Globus pallidus (tissue), 1 donor: ENCODE measurements at regions not wholly inside any gene's neighbourhood (a gene's known extent, or its start where the extent isn't known, plus 50 kb on each side); places are given as distances from the start of the nearest gene placed in this dataset.

ENCODE experiments used
- DNase-seq: peaks from one replicate; pipeline ENCODE4 v3.0.0-alpha.2; 2015; ENCODE audit warnings: low spot score

- DNase-seq = peak; percentile 18
Measured at GRCh38 chr6:90403489-90404381, 107.1 kb upstream of the BACH2 start.

DNA sequence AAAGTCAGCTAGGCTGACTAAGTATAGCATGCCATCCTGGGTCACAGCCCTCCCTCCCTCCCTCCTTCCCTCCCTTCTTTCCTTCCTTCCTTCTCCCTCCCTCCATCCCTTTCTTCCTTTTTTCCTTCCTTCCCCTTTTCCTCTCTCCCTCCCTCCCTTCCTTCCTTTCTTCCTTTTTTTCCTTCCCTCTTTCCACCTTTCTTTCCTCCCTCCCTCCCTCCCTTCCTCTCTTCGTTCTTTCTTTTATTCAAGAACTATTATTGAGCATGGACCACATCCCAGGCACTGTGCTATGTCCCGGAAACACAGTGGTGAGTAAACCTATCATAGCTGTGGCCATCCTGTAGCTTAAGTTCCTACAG is 106.2 kb upstream of the BACH2 start:
- DNase-seq = no peak

DNA sequence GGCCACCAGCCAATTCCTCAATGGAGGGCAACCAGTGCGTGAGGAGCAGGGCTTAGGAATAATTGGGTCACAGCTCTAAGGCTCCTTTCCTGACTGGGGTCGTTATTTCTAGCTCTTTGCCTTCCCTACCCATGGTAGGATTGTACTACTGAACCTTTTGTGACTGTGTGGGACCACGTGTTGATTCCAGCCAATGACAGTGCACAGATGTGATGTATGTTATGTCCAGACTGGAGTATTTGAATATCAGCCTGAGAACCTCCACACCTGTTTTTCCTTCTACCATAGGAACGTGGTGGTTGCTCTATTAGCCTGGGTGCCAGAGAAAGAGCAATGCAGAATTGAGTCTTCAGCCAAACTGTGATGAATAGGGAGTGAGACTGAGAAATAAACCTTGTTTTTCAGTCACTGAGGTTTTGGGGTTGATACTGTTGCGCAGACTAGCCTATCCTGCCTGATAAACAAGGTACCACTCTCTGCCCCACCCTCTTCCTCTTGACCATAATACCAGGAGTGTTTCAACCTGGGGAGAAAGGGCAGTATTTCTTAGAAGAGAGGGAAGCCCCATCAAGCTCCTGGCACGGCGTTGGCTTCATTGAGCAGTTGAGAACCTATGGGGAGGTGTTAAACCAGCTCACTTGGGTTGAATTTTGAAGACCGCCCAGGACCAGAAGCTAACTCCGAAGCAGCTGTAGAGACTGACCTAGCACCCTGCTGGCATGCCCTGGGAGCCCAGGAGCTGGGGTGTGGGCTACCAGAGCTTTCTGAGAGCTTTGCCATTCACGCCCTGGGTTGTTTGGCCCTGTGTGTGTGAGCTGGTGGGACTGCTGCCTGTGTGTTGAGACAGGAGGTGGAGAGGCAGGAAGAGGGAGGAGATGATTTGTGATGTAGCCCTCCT is 105.5 kb upstream of the BACH2 start:
- no peak for DNase-seq

- DNase-seq = no peak
Measured at GRCh38 chr6:90399970-90400369, 103.3 kb upstream of the BACH2 start.

DNA sequence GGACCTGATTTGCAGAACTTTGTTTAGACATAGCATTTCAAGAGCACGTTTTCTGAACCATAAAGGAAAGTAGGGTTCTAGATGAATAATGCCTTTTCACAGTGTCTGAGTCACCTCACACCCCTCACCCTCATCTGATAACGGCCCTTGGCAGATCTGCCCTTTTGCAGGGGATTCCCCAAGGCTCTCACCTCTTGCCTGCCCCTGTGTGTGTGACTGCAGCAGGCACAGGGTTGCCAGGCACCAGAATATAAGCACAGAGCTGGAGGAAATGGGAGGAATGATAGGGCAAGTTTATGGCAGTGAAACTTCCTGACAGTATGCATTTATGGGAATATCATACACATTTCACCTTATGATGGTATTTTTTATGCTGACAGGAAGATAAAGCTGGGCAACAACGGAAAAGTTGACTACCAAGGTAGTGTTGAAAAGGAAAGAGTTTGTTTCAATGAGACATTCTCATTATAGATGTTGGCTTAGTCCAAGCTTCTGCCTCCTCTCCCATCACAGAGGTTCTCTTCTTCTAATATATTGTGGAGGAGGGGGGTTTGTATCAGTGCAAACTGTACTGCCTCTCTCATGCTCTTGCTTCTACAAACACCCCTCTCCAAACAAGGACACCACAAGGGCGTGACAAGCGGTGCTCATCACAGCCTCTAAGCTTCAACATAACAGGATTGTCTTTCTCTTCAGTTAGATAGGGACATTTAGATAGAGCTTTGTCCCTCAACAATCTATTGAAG is 101.5 kb upstream of the BACH2 start:
- DNase-seq = no peak

DNA sequence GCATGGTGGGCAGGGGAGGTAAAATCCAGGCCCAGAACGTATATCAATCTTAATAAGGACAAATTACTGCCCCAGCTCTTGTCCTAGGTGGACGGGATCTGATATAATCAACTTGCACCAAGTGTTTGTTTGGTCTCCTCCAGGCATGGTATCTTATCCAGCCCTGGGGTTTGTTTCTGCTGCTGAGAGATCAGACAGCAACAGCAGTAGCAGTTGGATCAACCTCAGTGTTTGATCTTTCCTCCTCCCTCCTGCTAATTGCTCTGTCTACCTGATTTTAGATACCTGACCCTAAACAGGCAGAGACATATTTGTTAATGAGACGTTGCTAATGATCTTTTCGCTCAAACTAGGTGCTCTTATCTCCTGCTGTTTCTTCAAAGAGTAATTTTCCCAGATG is 100.4 kb upstream of the BACH2 start:
- DNase-seq = no peak

GRCh38 chr6:90393232-90393884 is 96.7 kb upstream of the BACH2 start:
- DNase-seq = peak; percentile 60

- no peak for DNase-seq
Measured at GRCh38 chr6:90390379-90390778, 93.7 kb upstream of the BACH2 start.

- DNase-seq = no peak
Measured at GRCh38 chr6:90388395-90388794, 91.8 kb upstream of the BACH2 start.

- no peak for DNase-seq
Measured at GRCh38 chr6:90387826-90388225, 91.2 kb upstream of the BACH2 start.

DNA sequence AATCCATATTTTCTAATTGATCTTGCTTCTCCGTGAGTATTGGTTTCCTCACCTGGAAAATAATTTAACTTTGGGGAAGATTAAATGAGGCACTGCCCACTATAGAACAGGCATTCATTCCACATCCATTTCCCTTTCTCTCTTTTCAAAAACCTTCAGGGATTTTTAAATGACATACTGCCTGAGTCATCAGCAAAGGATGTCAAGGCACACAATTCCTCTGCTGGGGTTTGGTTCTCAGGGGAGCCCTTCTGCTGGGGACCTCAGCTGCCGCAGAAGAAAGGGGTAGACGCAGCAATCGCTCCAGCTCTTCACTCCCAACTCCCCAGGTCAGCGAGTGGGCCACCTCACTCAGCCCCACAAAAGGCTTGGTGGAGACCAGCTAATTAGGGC is 90.7 kb upstream of the BACH2 start:
- DNase-seq = no peak

DNA sequence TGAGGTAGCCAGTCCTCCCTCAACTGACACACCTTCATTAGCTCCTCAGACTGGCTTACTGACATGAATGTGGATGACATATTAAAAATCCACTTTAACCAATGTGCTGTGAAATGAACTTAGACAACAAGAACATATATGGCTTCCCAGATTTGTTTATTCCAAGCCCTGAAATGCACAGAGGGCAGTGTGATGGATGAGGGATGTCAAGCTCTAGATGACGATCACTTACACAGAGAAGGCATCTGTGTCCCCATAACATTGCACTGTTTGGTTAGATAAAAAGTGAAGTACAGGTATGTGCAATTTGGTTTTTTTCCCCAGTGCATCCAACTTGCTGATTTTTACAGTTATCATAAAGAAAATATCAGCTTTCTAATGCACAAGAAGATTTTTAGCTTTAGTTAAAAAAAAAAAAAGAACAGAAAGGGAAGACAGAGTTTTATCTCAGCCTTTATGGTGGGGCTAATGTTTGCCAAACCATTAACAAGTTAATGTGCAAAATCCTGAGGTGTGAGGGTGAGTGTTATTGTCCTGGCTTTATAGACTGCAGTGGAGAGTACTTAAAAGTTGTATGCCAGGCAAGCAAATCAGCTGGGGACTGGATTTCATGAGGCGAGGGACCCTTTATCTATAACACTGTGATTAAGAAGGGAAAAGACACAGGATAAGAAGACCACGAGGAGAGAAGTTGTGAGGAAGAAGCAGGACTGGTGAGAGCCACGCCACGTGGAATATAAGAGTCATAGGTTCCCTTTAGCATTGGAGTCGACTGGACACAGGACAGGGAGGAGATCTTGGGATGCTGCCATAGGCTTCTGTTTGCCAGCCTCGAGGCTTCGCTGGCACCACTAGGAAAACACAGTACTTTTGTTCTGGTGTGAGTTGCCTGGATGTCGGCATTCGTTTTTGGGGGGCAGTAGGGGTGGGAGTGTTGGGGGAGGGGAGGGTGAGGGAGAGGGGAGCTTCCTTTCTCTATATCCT is 90.0 kb upstream of the BACH2 start:
- peak; percentile 29 for DNase-seq

DNA sequence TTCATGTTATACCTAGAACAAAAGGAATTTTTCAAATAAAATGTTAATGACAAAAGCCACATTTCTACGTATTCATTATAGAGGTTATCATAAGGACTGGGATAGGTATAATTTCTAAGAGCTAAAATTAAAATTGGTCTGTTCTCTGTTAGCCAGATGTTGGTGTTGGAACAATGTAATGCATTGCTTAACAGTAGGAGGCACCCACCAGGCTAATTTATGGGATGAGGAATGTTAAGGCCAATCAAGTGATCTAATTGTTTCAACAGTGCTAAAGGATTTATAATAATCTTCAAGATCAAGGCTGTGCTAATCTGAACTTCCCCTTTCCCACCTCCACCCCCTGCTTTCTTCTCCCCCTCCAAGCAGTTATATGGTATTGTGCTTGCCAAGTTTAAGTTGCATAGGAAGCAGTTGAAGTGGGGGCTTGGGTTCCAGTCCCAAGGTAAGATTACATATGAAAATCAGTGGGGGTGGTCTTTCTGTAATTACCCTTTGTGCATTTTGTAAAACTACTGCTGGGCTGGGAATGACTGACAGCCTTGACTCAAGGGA is 89.2 kb upstream of the BACH2 start:
- DNase-seq = no peak

DNA sequence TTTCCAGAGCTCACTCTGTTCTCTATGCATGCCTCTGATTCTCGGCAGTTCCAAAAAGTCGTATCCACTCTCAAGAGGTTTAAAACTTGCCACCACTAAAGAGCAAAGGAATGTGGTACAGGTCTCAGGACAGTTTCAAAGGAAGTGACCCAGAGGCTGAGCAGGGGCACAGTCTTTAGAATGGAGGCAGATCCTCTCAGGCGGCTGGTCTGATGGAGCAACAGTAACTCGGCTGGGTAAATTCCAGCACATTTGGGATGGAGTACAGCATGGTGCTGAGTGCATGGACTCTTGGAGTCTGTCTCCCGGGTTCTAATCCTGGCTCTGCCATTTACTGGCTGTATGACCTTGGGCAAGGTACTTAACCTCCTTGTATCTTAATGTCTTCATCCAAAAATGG is 88.1 kb upstream of the BACH2 start:
- no peak for DNase-seq

DNA sequence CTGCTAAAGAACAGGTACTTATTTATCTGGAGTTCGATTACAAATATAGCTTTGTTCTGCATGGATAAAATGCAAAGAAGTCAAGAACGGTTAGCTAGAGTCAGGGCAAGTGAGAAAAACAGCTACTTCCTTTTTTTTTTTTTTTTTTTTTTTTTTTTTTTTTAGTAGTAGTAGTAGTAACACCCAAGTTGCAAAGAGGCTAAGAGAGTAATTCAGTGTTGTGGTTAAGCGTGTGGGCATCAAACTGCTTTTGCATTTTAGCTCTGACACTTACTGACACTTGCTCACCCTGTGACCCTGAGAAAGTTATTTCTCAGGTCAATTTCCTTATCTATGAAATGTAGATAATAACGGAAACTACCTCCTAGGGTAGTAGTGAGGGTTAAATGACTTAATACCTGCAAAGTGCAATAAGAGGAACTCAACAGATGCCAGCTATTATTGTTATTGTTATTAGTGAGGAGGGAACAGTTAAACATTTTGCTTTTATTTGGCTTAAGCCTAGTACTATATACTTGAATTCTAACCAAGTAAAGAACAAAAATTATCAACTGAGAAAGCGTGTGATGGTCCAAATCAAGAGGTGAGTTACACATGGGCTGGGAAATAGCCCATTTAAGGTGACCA is 86.7 kb upstream of the BACH2 start:
- no peak for DNase-seq

DNA sequence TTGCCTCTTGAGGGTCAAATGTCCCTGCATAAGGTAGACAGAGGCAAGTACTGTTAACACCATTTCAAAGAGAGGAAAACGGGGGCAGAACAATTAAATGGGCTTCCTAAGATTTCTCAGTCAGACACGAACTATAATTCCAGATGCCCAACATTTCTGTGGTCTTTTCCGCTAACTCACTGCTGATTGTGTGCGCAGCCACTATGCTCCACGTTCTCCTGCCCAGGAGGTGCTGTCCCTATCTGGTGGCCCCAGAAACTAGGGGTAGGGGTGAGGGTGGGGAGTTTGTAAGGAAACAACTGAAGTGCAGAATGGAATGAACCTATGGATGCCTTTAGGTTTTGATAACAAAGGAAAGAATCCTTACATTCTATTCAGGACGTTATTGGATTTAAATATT is 86.1 kb upstream of the BACH2 start:
- DNase-seq = no peak

- peak; percentile 25 for DNase-seq
Measured at GRCh38 chr6:90375681-90376439, 79.2 kb upstream of the BACH2 start.

GRCh38 chr6:90374201-90374600 is 77.6 kb upstream of the BACH2 start:
- DNase-seq = no peak

GRCh38 chr6:90372885-90373284 is 76.2 kb upstream of the BACH2 start:
- no peak for DNase-seq
